Keratinocyte (primary cell): ENCODE measurements at regions not wholly inside any gene's neighbourhood (a gene's known extent, or its start where the extent isn't known, plus 50 kb on each side); places are given as distances from the start of the nearest gene placed in this dataset.

Experiments
- DNase-seq: peaks from one replicate; pipeline ENCODE4 v3.0.0-alpha.2; 2011; ENCODE audit warnings: low read depth, missing footprints, low spot score
- FAIRE-seq: peaks from 2 replicates; lab custom pipeline; 2011; peaks lifted over from hg19 to GRCh38; lab: Jason Lieb, UNC
- H2AFZ ChIP-seq: 2 replicates; pipeline ENCODE4 v1.6.0; 2012; ENCODE audit warnings: low read length, control low read depth, inconsistent platforms; ENCODE audit not compliant: control insufficient read depth
- H3K27ac ChIP-seq: 2 replicates; pipeline ENCODE4 v1.5.1; 2011; ENCODE audit warnings: low read length; ENCODE audit not compliant: control insufficient read depth, insufficient read depth
- H3K27me3 ChIP-seq: 3 replicates; pipeline ENCODE4 v1.6.0; 2011; ENCODE audit warnings: low read length; ENCODE audit not compliant: control insufficient read depth, insufficient read depth; ENCODE audit errors: extremely low read depth
- H3K36me3 ChIP-seq, 2 experiments: 2 replicates in 1 of 2; 3 replicates in 1 of 2; pipeline ENCODE4 v1.5.1; 2011; ENCODE audit warnings: low read length in 2 of 2, mild to moderate bottlenecking in 1 of 2; ENCODE audit not compliant: control insufficient read depth in 2 of 2, insufficient read depth in 2 of 2; ENCODE audit errors: extremely low read depth in 1 of 2
- H3K4me1 ChIP-seq: 3 replicates; pipeline ENCODE4 v1.5.1; 2011; ENCODE audit warnings: low read length; ENCODE audit not compliant: control insufficient read depth, insufficient read depth; ENCODE audit errors: extremely low read depth
- H3K4me2 ChIP-seq: 3 replicates; pipeline ENCODE4 v1.6.0; 2011; ENCODE audit warnings: low read depth, low read length; ENCODE audit not compliant: control insufficient read depth, insufficient read depth; ENCODE audit errors: extremely low read depth
- H3K4me3 ChIP-seq, 3 experiments: fragments of 200-600 bp in 1 of 3; sonication (generic) in 1 of 3; 2 replicates in 2 of 3; 3 replicates in 1 of 3; pipeline ENCODE4 v1.5.1; 2011 to 2016; ENCODE audit warnings: low read length in 3 of 3, mild to moderate bottlenecking in 3 of 3, control low read depth in 2 of 3, inconsistent platforms in 1 of 3, low read depth in 1 of 3, mixed read lengths in 1 of 3, mixed run types in 1 of 3, moderate library complexity in 1 of 3; ENCODE audit not compliant: control insufficient read depth in 2 of 3, insufficient read depth in 2 of 3; ENCODE audit errors: extremely low read depth in 1 of 3
- H3K79me2 ChIP-seq: 2 replicates; pipeline ENCODE4 v1.6.0; 2012; ENCODE audit warnings: low read length; ENCODE audit not compliant: control insufficient read depth, insufficient read depth
- H3K9ac ChIP-seq: 3 replicates; pipeline ENCODE4 v1.6.0; 2011; ENCODE audit warnings: low read length; ENCODE audit not compliant: control insufficient read depth, insufficient read depth; ENCODE audit errors: extremely low read depth
- H3K9me1 ChIP-seq: 3 replicates; pipeline ENCODE4 v1.6.0; 2011; ENCODE audit warnings: low read length; ENCODE audit not compliant: control insufficient read depth, insufficient read depth; ENCODE audit errors: extremely low read depth
- H3K9me3 ChIP-seq: 2 replicates; pipeline ENCODE4 v1.5.1; 2012; ENCODE audit warnings: low read depth, low read length; ENCODE audit not compliant: control insufficient read depth
- H4K20me1 ChIP-seq: 3 replicates; pipeline ENCODE4 v1.6.0; 2011; ENCODE audit warnings: low read length; ENCODE audit not compliant: control insufficient read depth, insufficient read depth; ENCODE audit errors: extremely low read depth
- EZH2 ChIP-seq: IDR thresholded peaks from one replicate; pipeline ENCODE4 v1.6.1; 2012; ENCODE audit warnings: inconsistent platforms, mild to moderate bottlenecking, low read length, moderate library complexity
- dilution Hi-C: fragments of 300-500 bp; cut with MboI; formaldehyde crosslinking; loops from one replicate; pipeline ENCODE4 v1.7.0; 2020; ENCODE audit warnings: low sequenced_read_pairs; ENCODE audit not compliant: extremely low pct_ligation_motif_present
- TF ChIP-seq, protein P1 (sequence below), 3 experiments: IDR thresholded peaks in 1 of 3; conservative IDR thresholded peaks in 1 of 3; optimal IDR thresholded peaks in 1 of 3; 2 replicates in 2 of 3; 3 replicates in 1 of 3; pipeline versions ENCODE3 to v1.5.1; 2011; ENCODE audit warnings: low read length in 3 of 3, mild to moderate bottlenecking in 3 of 3, moderate library complexity in 2 of 3, control low read depth in 1 of 3, inconsistent platforms in 1 of 3; ENCODE audit not compliant: insufficient read depth in 2 of 3; ENCODE audit errors: extremely low read depth in 1 of 3

DNA sequence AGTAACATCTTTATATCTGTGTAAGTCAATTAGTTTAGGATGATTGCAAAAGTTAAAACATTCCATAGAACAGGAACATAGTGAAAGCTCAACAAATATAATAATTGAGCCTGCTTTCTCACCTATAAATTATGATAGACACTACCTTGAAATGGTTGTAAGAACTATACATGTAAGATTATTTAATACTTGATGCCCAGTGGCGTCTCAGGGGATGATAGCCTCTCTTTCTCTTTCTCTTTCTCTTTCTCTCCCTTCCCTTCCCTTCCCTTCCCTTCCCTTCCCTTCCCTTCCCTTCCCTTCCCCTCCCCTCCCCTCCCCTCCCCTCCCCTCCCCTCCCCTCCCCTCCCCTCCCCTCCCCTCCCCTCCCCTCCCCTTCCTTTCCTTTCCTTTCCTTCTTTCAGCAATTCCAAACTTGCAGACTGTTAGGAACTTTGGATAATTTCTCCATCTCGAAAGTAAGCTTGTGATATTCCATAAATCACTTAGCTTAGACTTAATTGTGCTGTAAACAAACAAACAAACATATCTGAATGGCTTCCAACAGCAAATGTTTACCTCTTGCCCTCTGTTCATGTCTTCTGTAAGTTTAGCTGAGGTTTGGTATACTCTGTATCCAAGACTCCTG lies 1102.7 kb downstream of the TSN start:
- dilution Hi-C loops: no loop called here

DNA sequence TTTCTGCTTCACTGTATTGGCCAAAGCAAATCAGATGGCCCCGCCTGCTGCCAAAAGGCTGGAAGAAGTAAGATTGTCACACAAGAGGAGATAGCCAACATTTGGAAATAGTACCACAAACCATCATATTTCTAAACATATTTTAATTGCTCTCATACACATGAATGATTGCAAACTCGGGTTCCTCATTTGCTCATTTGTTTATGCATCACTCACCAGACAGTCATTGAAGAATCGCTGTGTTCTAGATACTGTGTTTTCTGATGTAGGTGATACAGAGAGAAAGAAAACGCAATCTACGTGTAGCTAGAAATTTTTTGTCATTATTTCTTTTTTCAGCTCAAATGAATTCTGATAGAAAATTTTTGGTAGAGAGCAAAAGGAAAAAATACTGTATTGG lies 1103.4 kb downstream of the TSN start:
- H3K9me3 ChIP-seq: peaks cover 4% of the 10 kb centered on the region
- no peak for DNase-seq
- dilution Hi-C loops: no loop called here
- H3K27ac ChIP-seq: no peak overlapping the region
- no peak overlapping the region for H3K4me2 ChIP-seq
- H2AFZ ChIP-seq: no peak overlapping the region
- FAIRE-seq: no peak
- TF ChIP-seq, protein P1, sequence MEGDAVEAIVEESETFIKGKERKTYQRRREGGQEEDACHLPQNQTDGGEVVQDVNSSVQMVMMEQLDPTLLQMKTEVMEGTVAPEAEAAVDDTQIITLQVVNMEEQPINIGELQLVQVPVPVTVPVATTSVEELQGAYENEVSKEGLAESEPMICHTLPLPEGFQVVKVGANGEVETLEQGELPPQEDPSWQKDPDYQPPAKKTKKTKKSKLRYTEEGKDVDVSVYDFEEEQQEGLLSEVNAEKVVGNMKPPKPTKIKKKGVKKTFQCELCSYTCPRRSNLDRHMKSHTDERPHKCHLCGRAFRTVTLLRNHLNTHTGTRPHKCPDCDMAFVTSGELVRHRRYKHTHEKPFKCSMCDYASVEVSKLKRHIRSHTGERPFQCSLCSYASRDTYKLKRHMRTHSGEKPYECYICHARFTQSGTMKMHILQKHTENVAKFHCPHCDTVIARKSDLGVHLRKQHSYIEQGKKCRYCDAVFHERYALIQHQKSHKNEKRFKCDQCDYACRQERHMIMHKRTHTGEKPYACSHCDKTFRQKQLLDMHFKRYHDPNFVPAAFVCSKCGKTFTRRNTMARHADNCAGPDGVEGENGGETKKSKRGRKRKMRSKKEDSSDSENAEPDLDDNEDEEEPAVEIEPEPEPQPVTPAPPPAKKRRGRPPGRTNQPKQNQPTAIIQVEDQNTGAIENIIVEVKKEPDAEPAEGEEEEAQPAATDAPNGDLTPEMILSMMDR (optimal IDR thresholded peaks at IDR 0.05 in 1 of 3, IDR thresholded peaks at IDR 0.05 in 1 of 3, conservative IDR thresholded peaks at IDR 0.05 in 1 of 3; ENCODE audit: extremely low read depth in 1 of 3, insufficient read depth in 2 of 3, low read length in 3 of 3): no peak
- no peak for TF ChIP-seq EZH2
- H3K27me3 ChIP-seq: no peaks in the 10 kb centered on the region
- H3K9me1 ChIP-seq: no peaks in the 10 kb centered on the region
- no peaks in the 10 kb centered on the region for H3K36me3 ChIP-seq
- H3K4me1 ChIP-seq: no peaks in the 10 kb centered on the region
- H3K9ac ChIP-seq: no peak overlapping the region
- no peaks in the 10 kb centered on the region for H3K79me2 ChIP-seq
- H3K4me3 ChIP-seq: no peak overlapping the region
- no peaks in the 10 kb centered on the region for H4K20me1 ChIP-seq

More for the DNA sequence above, 1102.7 kb downstream of the TSN start:
- H3K4me3 ChIP-seq: no peak overlapping the region
- no peaks in the 10 kb centered on the region for H3K27me3 ChIP-seq
- H2AFZ ChIP-seq: no peak overlapping the region
- H3K9me1 ChIP-seq: no peaks in the 10 kb centered on the region
- no peak for FAIRE-seq
- no peak for TF ChIP-seq EZH2
- TF ChIP-seq, protein P1 (optimal IDR thresholded peaks at IDR 0.05 in 1 of 3, IDR thresholded peaks at IDR 0.05 in 1 of 3, conservative IDR thresholded peaks at IDR 0.05 in 1 of 3; ENCODE audit: extremely low read depth in 1 of 3, insufficient read depth in 2 of 3, low read length in 3 of 3): no peak
- H3K27ac ChIP-seq: no peak overlapping the region
- H3K9me3 ChIP-seq: peaks cover 4% of the 10 kb centered on the region
- no peaks in the 10 kb centered on the region for H3K4me1 ChIP-seq
- H3K9ac ChIP-seq: no peak overlapping the region
- H4K20me1 ChIP-seq: no peaks in the 10 kb centered on the region
- no peak overlapping the region for H3K4me2 ChIP-seq
- H3K36me3 ChIP-seq: no peaks in the 10 kb centered on the region
- DNase-seq: no peak
- H3K79me2 ChIP-seq: no peaks in the 10 kb centered on the region
